A549 (cell line): ENCODE measurements at regions not wholly inside any gene's neighbourhood (a gene's known extent, or its start where the extent isn't known, plus 50 kb on each side); places are given as distances from the start of the nearest gene placed in this dataset.

Experiments
- CEBPB ChIP-seq, 2 experiments: fragments of >200 bp in 1 of 2; sonication (Bioruptor Twin) in 1 of 2; formaldehyde crosslinking in 1 of 2; IDR thresholded peaks; 2 replicates each; pipeline ENCODE4 v1.6.1; 2012 to 2016
- EP300 ChIP-seq, 2 experiments: fragments of >200 bp; sonication (Bioruptor Twin); formaldehyde crosslinking; IDR thresholded peaks; 2 replicates in 1 of 2; 3 replicates in 1 of 2; pipeline ENCODE4 v1.6.1; 2016 to 2017
- JUNB ChIP-seq: fragments of >200 bp; sonication (Bioruptor Twin); formaldehyde crosslinking; IDR thresholded peaks from 2 replicates; pipeline ENCODE4 v1.6.1; 2016
- TF ChIP-seq, protein P1 (sequence below): fragments of >200 bp; sonication (Bioruptor Twin); formaldehyde crosslinking; IDR thresholded peaks from 3 replicates; pipeline ENCODE4 v1.5.1; 2016
- TF ChIP-seq, protein P2 (sequence below): fragments of 450-650 bp; IDR thresholded peaks from 2 replicates; pipeline ENCODE4 v1.6.1; 2014; ENCODE audit warnings: antibody characterized with exemption

GRCh38 chr6:77205936-77206335 lies 257.4 kb downstream of the HTR1B start:
- TF ChIP-seq EP300 (IDR thresholded peaks at IDR 0.05), result no peak
- TF ChIP-seq JUNB, result no peak
- no peak for TF ChIP-seq CEBPB (IDR thresholded peaks at IDR 0.05)
- TF ChIP-seq, protein P1, sequence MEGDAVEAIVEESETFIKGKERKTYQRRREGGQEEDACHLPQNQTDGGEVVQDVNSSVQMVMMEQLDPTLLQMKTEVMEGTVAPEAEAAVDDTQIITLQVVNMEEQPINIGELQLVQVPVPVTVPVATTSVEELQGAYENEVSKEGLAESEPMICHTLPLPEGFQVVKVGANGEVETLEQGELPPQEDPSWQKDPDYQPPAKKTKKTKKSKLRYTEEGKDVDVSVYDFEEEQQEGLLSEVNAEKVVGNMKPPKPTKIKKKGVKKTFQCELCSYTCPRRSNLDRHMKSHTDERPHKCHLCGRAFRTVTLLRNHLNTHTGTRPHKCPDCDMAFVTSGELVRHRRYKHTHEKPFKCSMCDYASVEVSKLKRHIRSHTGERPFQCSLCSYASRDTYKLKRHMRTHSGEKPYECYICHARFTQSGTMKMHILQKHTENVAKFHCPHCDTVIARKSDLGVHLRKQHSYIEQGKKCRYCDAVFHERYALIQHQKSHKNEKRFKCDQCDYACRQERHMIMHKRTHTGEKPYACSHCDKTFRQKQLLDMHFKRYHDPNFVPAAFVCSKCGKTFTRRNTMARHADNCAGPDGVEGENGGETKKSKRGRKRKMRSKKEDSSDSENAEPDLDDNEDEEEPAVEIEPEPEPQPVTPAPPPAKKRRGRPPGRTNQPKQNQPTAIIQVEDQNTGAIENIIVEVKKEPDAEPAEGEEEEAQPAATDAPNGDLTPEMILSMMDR, result no peak
- TF ChIP-seq, protein P2, sequence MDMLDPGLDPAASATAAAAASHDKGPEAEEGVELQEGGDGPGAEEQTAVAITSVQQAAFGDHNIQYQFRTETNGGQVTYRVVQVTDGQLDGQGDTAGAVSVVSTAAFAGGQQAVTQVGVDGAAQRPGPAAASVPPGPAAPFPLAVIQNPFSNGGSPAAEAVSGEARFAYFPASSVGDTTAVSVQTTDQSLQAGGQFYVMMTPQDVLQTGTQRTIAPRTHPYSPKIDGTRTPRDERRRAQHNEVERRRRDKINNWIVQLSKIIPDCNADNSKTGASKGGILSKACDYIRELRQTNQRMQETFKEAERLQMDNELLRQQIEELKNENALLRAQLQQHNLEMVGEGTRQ, result no peak
